ENCODE measurements at regions not wholly inside any gene's neighbourhood (a gene's known extent, or its start where the extent isn't known, plus 50 kb on each side); places are given as distances from the start of the nearest gene placed in this dataset.

- TF ChIP-seq PBX3 (CRISPR knock-in tag; IDR thresholded peaks at IDR 0.05) = no peak
- no peak for TF ChIP-seq ZNF202 (tag by site-specific recombination; IDR thresholded peaks at IDR 0.05; ENCODE audit: borderline replicate concordance)
- no peak for TF ChIP-seq ZNF280C (tag by site-specific recombination; IDR thresholded peaks at IDR 0.05)
- no peak for TF ChIP-seq SCRT1 (tag by site-specific recombination; IDR thresholded peaks at IDR 0.05; ENCODE audit: borderline replicate concordance)
- no peak for TF ChIP-seq ZSCAN18 (tag by site-specific recombination; IDR thresholded peaks at IDR 0.05)
- no peak for TF ChIP-seq ZNF596 (tag by site-specific recombination; IDR thresholded peaks at IDR 0.05)
- no peak for TF ChIP-seq ZNF19 (tag by site-specific recombination; IDR thresholded peaks at IDR 0.05; ENCODE audit: low read depth)
These were observed 437.2 kb downstream of the LIG4 start (continued) for GRCh38 chr13:107778094-107778493.

- H3K36me3 ChIP-seq (ENCODE audit: control insufficient read depth in 2 of 2, insufficient read depth in 1 of 2, low read length in 2 of 2) = no peaks in the 10 kb centered on the region
- ChIA-PET CTCF (no interaction called here), POLR2A (no interaction called here)
- H3K4me1 ChIP-seq (ENCODE audit: control insufficient read depth, insufficient read depth, low read length) = no peaks in the 10 kb centered on the region
- no peak overlapping the region for H3K27ac ChIP-seq (ENCODE audit: extremely low read depth, low read depth, low read length)
- TF ChIP-seq ZNF133 (tag by site-specific recombination; IDR thresholded peaks at IDR 0.05) = no peak
- H3K9me3 ChIP-seq (ENCODE audit: control insufficient read depth, insufficient read depth, low read depth, low read length) = no peaks in the 10 kb centered on the region
- no peak overlapping the region for H3K4me3 ChIP-seq (ENCODE audit: low read depth, low read length)
These were observed 444.8 kb downstream of the LIG4 start for GRCh38 chr13:107770541-107770940.

GRCh38 chr13:107767119-107767518 is 448.2 kb downstream of the LIG4 start:
- ChIA-PET CTCF (no interaction called here), POLR2A (no interaction called here)
- H3K4me3 ChIP-seq (ENCODE audit: low read depth, low read length) = no peak overlapping the region
- no peaks in the 10 kb centered on the region for H3K9me3 ChIP-seq (ENCODE audit: control insufficient read depth, insufficient read depth, low read depth, low read length)
- no peak overlapping the region for H3K27ac ChIP-seq (ENCODE audit: extremely low read depth, low read depth, low read length)
- TF ChIP-seq ZNF335 (tag by site-specific recombination; conservative IDR thresholded peaks at IDR 0.05) = no peak
- TF ChIP-seq ZNF184 (tag by site-specific recombination; IDR thresholded peaks at IDR 0.05) = no peak
- TF ChIP-seq ZNF394 (tag by site-specific recombination; IDR thresholded peaks at IDR 0.05; ENCODE audit: borderline replicate concordance) = no peak
- no peak for TF ChIP-seq ZNF549 (tag by site-specific recombination; IDR thresholded peaks at IDR 0.05)
- TF ChIP-seq ZNF362 (tag by site-specific recombination; IDR thresholded peaks at IDR 0.05) = no peak
- TF ChIP-seq ZNF211 (tag by site-specific recombination; IDR thresholded peaks at IDR 0.05; ENCODE audit: low read depth) = no peak
- no peak for TF ChIP-seq ZNF610 (tag by site-specific recombination; IDR thresholded peaks at IDR 0.05; ENCODE audit: borderline replicate concordance)
- no peak for TF ChIP-seq REPIN1 (tag by site-specific recombination; IDR thresholded peaks at IDR 0.05; ENCODE audit: low read depth)
- TF ChIP-seq PBX3 (CRISPR knock-in tag; IDR thresholded peaks at IDR 0.05) = no peak
- TF ChIP-seq MZF1 (tag by site-specific recombination; IDR thresholded peaks at IDR 0.05; ENCODE audit: borderline replicate concordance) = no peak
- TF ChIP-seq ZBTB10 (tag by site-specific recombination; IDR thresholded peaks at IDR 0.05) = no peak
- no peak for TF ChIP-seq ZNF138 (tag by site-specific recombination; IDR thresholded peaks at IDR 0.05; ENCODE audit: borderline replicate concordance)
- no peak for TF ChIP-seq ZBTB17 (tag by site-specific recombination; IDR thresholded peaks at IDR 0.05)
- TF ChIP-seq KLF7 (tag by site-specific recombination; IDR thresholded peaks at IDR 0.05; ENCODE audit: borderline replicate concordance) = no peak
- TF ChIP-seq ZFP37 (tag by site-specific recombination; IDR thresholded peaks at IDR 0.05) = no peak
- TF ChIP-seq YY1 (tag by site-specific recombination; IDR thresholded peaks at IDR 0.05) = no peak
- no peak for TF ChIP-seq MYNN (tag by site-specific recombination; IDR thresholded peaks at IDR 0.05; ENCODE audit: borderline replicate concordance)
- H3K36me3 ChIP-seq (ENCODE audit: control insufficient read depth in 2 of 2, insufficient read depth in 1 of 2, low read length in 2 of 2) = no peaks in the 10 kb centered on the region
- no peaks in the 10 kb centered on the region for H3K4me1 ChIP-seq (ENCODE audit: control insufficient read depth, insufficient read depth, low read length)
